Stimulated activated memory B cell treated with anti-CD40 and anti-IgM and Interleukin-4, amounts not matched to agents 10 μg/mL and 1 μg/mL and 100 μg/mL, for 72 hours (primary cell): ENCODE measurements at regions not wholly inside any gene's neighbourhood (a gene's known extent, or its start where the extent isn't known, plus 50 kb on each side); places are given as distances from the start of the nearest gene placed in this dataset.
A peak's percentile ranks its signal among the peaks of the same experiment; 100 is the strongest.

Experiments used
- ATAC-seq: fragments of 150-1000 bp; cut with Tn5 transposase; 2 replicates; pipeline ENCODE4 v1.10.0; 2021
- H3K27ac Mint-ChIP-seq: one replicate; pipeline ENCODE4 v1.8.0; 2022; ENCODE audit warnings: mild to moderate bottlenecking, mixed read lengths
- H3K27me3 Mint-ChIP-seq: one replicate; pipeline ENCODE4 v1.8.0; 2022; ENCODE audit warnings: mixed read lengths
- H3K36me3 Mint-ChIP-seq: one replicate; pipeline ENCODE4 v1.8.0; 2022; ENCODE audit warnings: mixed read lengths
- H3K4me1 Mint-ChIP-seq: one replicate; pipeline ENCODE4 v1.8.0; 2022; ENCODE audit warnings: mixed read lengths
- H3K4me3 Mint-ChIP-seq: one replicate; pipeline ENCODE4 v1.8.0; 2022; ENCODE audit warnings: mild to moderate bottlenecking, moderate library complexity, mixed read lengths
- H3K9me3 Mint-ChIP-seq: one replicate; pipeline ENCODE4 v1.8.0; 2022; ENCODE audit warnings: mixed read lengths

DNA sequence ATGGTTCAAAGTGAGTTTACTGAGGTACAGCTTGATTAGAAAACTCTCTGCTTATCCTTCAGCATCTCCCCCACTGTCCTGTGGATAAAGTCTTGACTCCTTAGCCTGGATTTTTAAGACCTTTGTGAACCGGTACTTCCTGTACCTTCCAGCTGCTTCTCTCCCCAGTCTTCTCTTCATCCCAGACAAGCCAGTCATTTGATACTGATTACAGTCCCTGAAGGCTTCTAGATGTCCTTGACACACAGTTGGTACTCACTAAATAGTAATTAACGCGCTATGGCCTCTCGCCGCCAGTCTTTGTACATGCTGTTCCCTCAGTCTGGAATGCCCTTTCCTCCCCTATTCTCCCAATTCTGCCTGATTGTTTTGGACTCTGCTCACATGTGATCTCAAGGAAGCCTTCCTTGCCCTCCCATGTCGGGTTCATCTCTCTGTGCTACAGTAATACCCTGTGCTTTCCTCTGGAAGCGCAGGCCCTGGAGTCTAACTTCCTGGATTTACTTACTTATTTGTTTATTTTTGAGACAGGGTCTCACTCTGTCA lies 50.6 kb upstream of the PTGR2 start:
- H3K4me1 Mint-ChIP-seq, result peaks cover 12% of the 10 kb centered on the region

DNA sequence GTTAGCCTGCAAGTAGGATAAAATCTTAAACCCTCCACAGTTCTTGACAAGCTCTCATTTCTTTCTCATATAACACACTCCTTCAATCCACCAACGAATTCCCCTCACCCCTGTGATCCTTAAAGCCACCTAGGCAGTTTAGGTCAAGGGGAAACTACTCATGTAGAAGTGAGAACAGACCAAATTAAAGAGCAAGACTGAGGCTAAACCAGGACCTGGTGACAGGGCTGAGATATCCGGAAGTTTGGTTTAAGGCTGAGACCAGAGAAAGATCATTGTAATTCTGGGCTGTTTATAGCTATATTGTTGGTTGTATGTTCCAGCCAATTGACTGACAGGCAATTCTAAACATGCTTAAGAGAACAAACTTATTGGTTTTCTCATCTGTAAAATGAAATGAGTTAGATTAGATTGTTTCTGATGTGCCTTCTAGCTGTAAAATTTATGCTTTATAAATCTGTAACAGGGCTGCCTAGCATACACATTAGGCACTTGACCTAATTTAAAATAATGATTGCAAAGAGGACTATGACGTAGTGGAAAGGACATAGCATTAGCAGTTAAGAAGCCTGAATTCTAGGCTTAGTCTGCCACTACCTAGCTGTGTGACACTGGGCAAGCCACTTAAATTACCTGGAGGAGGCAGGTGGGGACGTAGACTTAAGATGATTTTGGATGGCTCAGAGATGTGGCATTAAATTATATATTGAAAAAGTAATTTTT lies 53.9 kb upstream of the PTGR2 start:
- no peaks in the 10 kb centered on the region for H3K36me3 Mint-ChIP-seq
- H3K27me3 Mint-ChIP-seq, result no peaks in the 10 kb centered on the region
- peaks cover 12% of the 10 kb centered on the region for H3K4me1 Mint-ChIP-seq
- H3K9me3 Mint-ChIP-seq, result no peaks in the 10 kb centered on the region
- peak overlapping the region; percentile 74 for H3K27ac Mint-ChIP-seq
- peak; percentile 72 for ATAC-seq
- H3K4me3 Mint-ChIP-seq, result no peak overlapping the region

More for the DNA sequence above, 50.6 kb upstream of the PTGR2 start:
- H3K4me3 Mint-ChIP-seq, result no peak overlapping the region
- ATAC-seq, result no peak
- H3K27ac Mint-ChIP-seq, result no peak overlapping the region
- no peaks in the 10 kb centered on the region for H3K9me3 Mint-ChIP-seq
- H3K27me3 Mint-ChIP-seq, result no peaks in the 10 kb centered on the region
- H3K36me3 Mint-ChIP-seq, result no peaks in the 10 kb centered on the region

DNA sequence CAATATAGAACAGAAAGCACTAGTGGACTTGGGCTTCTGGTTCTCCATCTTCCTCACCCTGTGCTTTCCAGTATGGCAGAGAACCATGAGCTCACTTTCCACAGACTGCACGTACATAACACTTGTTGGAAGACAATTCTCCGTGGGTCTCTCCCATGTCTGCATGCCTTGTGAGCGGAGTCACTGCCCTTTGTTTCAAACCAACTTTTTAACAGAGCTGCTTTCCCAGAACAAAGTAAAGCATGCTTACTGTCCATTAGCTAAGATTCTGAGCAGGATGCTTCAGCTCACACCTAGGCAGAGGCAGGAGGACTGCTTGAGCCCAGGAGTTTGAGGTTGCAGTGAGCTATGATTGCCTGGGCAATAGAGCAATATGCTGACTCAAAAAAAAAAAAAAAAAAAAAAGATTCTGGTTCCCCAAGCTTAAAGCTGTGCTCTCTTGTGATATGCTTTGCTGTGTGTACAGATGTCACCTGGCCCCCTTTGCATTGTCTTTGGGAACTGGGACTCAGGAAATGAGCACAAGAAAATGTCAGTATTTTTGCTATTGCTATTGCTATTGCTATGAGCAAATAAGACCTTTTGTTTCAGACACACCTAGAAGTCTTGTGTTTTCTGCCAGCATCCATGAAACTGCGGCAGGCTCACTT lies 54.6 kb upstream of the PTGR2 start:
- Mint-ChIP-seq H3K27ac (peak overlapping the region; percentile 74), H3K36me3 (no peaks in the 10 kb centered on the region), H3K27me3 (no peaks in the 10 kb centered on the region), H3K4me1 (peaks cover 12% of the 10 kb centered on the region), H3K4me3 (no peak overlapping the region), H3K9me3 (no peaks in the 10 kb centered on the region)
- peak; percentile 82 for ATAC-seq

DNA sequence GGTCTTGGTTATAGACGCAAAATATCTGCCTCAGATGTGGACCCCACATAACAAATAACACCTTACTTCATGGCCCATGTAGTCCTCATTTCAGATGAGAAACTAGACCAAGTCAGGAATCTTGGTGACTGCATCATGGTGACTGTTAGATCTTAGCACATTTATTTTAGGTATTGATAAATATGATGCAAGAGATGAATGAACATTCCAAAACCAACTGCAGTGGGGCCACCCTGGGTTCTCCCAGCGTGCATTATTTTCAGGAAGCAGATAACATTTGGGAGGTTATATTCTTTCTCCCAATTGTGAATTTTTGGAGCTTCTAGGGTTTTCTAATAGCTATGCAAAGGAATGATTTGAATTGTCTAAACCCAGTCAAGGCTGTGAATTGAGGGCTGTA lies 55.2 kb upstream of the PTGR2 start:
- no peak overlapping the region for H3K4me3 Mint-ChIP-seq
- ATAC-seq, result no peak
- peak overlapping the region; percentile 74 for H3K27ac Mint-ChIP-seq
- H3K27me3 Mint-ChIP-seq, result no peaks in the 10 kb centered on the region
- H3K36me3 Mint-ChIP-seq, result no peaks in the 10 kb centered on the region
- peaks cover 12% of the 10 kb centered on the region for H3K4me1 Mint-ChIP-seq
- no peaks in the 10 kb centered on the region for H3K9me3 Mint-ChIP-seq

DNA sequence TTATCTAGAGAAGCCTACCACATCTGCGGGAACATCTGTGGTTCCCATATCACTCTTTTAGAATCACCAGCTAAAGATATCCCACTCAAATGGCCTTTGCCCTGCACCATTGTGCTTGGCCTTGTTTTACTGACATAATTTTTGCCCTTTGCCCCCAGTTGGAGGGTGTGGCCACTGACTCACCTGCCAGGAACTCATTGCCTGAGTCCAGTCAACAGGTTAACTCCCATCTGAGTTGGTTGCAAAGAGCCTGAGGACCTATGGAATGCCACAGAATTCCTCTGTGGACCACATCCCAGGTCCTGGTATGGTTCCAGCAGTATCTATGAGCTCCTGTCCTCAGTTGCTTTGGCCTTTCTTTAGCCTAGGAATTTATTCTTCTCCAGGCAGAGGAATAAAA lies 55.7 kb upstream of the PTGR2 start:
- ATAC-seq, result no peak
- no peak overlapping the region for H3K27ac Mint-ChIP-seq

DNA sequence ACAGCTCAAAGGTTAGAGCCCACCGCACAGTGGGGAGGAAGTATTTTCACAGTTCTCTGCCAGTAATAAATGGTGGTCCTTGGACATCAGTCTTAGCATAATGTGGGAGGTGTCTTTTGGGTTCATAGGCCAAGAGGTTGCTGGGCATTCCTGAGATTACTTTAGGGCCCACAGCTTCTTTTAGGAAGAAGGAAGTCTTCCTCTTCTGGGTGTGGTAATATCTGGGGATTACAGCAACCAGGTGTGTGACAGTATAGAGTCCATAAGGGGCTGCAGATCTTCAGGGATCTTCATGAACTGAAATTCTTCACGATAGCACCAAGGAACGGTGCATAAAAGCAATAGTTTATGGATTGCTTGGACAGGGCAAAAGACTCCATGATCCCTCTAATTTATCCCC lies 56.2 kb upstream of the PTGR2 start:
- Mint-ChIP-seq H3K4me3 (no peak overlapping the region), H3K4me1 (peaks cover 12% of the 10 kb centered on the region), H3K27me3 (no peaks in the 10 kb centered on the region), H3K36me3 (no peaks in the 10 kb centered on the region), H3K9me3 (no peaks in the 10 kb centered on the region), H3K27ac (no peak overlapping the region)
- ATAC-seq, result no peak

More for the DNA sequence above, 55.7 kb upstream of the PTGR2 start:
- Mint-ChIP-seq H3K4me3 (no peak overlapping the region), H3K4me1 (peaks cover 12% of the 10 kb centered on the region), H3K36me3 (no peaks in the 10 kb centered on the region), H3K27me3 (no peaks in the 10 kb centered on the region), H3K9me3 (no peaks in the 10 kb centered on the region)

DNA sequence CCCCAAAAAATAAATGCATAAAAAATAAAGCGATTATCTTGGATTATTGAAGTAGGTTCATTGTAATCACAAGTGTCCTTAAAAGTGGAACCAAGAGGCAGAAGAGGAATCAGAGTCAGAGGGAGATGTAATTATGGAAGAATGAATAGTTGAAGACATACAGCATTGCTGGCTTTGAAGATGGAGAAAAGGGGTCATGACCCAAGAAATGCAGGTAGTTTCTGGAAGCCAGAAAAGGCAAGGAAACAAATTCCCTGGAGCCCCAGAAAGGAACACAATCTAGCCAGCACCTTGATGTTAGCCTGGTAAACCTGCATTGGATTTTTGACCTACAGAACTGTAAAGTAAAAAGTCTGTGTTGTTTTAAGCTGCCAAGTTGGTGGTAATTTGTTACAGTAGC lies 57.5 kb upstream of the PTGR2 start:
- H3K9me3 Mint-ChIP-seq, result no peaks in the 10 kb centered on the region
- no peak overlapping the region for H3K27ac Mint-ChIP-seq
- H3K27me3 Mint-ChIP-seq, result no peaks in the 10 kb centered on the region
- no peak for ATAC-seq
- H3K36me3 Mint-ChIP-seq, result no peaks in the 10 kb centered on the region
- H3K4me3 Mint-ChIP-seq, result no peak overlapping the region
- H3K4me1 Mint-ChIP-seq, result peaks cover 21% of the 10 kb centered on the region

DNA sequence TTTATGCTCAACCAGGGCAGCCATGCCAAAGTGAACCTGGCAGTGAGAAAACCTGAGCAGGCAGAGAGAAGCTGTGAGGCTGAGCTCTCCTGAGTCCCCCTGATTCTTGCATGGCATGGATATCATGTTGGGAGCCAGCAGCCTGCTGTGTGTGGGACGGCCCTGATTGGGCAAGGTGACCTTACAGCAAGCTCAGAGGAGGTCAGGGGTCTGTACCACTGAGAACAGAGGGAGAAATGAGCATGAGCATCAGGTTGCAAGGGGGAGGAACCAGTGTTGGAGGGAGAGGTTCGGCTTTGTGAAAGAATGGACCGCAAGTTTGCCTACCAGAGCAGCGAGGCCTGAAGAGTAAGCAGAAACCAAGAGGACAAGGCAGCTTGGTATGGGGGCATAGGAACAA lies 59.1 kb upstream of the PTGR2 start:
- no peak overlapping the region for H3K4me3 Mint-ChIP-seq
- ATAC-seq, result no peak
- H3K36me3 Mint-ChIP-seq, result no peaks in the 10 kb centered on the region
- peaks cover 31% of the 10 kb centered on the region for H3K4me1 Mint-ChIP-seq
- H3K9me3 Mint-ChIP-seq, result no peaks in the 10 kb centered on the region
- no peak overlapping the region for H3K27ac Mint-ChIP-seq
- no peaks in the 10 kb centered on the region for H3K27me3 Mint-ChIP-seq

DNA sequence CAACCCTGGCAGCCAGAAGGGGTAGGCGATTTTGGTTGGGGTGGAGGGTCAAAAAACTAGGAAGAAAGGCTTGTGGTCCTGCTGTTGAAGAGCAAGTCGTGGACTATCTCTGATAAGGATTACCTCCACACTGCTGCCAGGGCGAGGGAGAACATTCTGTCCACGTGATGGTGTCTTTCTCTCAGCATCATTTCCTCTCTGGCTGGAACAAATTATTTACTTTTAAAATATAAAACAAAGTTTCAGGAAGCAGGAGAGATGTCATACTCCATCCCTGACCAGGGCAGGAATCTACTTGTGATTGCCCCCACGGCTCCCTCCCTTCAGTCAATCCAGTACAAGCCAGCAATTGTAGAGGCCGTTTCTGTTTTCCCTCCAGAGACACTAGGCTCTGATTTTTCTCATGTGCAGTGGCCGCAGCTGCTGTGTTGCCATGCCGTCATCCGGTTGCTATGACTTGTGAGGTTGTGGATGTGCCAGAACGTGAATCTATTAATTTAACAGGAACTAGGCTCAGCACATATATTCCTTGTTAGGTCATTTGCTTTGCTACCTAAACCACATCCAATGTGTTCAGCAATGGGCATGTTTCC lies 61.5 kb upstream of the PTGR2 start:
- no peak for ATAC-seq
- Mint-ChIP-seq H3K4me3 (no peak overlapping the region), H3K27ac (peak overlapping the region; percentile 89), H3K36me3 (no peaks in the 10 kb centered on the region), H3K9me3 (no peaks in the 10 kb centered on the region), H3K27me3 (no peaks in the 10 kb centered on the region), H3K4me1 (peaks cover 37% of the 10 kb centered on the region)

DNA sequence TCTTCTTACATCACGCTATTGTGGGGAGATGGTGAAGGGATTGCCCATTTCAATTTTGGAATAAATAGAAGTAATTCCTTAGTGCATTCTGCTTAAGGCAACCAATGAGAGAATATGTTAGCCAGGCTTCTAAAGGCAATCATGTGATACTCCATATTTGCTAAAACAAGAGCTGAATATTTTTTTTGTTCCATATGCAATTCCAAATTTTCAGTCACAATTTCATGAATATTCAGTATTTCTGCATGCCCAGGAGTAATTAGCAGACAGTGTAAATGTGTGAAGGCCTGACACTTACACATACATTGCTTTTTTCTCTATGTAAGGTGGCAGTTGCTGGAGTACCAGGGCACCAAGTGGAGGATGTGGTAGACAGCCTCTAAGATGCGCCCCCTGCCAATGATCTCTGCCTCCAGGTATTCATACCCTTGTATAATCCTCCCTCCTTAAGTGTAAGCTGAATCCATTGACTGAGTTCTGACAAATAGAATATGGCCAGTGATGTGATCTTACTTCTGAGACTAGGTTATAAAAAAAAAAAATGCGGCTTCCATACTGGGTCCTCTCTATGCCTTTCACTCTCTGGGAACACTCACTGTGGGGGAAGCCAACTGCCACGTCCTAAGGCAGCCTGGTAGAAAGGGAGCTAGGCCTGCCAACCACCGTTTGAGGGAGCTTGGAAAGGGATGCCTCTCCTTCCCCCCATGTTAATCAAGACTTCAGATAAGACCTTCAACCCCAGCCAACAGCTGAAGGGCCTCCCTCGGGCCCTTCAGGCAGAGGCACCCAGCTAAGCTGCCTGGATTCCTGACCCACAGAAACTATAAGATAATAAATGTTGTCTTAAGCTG lies 62.7 kb upstream of the PTGR2 start:
- no peaks in the 10 kb centered on the region for H3K9me3 Mint-ChIP-seq
- no peak overlapping the region for H3K4me3 Mint-ChIP-seq

DNA sequence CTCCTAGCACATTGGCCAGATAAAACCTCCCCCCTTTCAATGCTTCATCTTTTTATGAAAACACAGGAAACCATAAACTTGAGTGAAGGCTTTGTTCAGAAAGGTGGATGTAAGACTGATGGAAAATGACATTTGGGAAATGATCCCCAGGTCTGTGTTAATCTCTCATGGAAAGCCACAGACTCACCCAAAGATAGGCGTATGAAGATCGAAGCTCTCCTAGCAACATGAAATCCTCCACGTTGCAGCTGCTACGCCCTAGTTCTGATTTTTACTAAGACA lies 63.4 kb upstream of the PTGR2 start:
- H3K4me1 Mint-ChIP-seq, result peaks cover 55% of the 10 kb centered on the region
- peaks cover 1% of the 10 kb centered on the region for H3K36me3 Mint-ChIP-seq
- H3K4me3 Mint-ChIP-seq, result peak overlapping the region; percentile 93
- no peaks in the 10 kb centered on the region for H3K27me3 Mint-ChIP-seq
- H3K27ac Mint-ChIP-seq, result peak overlapping the region; percentile 89
- ATAC-seq, result no peak
- no peaks in the 10 kb centered on the region for H3K9me3 Mint-ChIP-seq

More for the DNA sequence above, 62.7 kb upstream of the PTGR2 start:
- H3K4me1 Mint-ChIP-seq, result peaks cover 48% of the 10 kb centered on the region
- no peaks in the 10 kb centered on the region for H3K27me3 Mint-ChIP-seq
- H3K36me3 Mint-ChIP-seq, result no peaks in the 10 kb centered on the region
- no peak for ATAC-seq
- peak overlapping the region; percentile 89 for H3K27ac Mint-ChIP-seq

DNA sequence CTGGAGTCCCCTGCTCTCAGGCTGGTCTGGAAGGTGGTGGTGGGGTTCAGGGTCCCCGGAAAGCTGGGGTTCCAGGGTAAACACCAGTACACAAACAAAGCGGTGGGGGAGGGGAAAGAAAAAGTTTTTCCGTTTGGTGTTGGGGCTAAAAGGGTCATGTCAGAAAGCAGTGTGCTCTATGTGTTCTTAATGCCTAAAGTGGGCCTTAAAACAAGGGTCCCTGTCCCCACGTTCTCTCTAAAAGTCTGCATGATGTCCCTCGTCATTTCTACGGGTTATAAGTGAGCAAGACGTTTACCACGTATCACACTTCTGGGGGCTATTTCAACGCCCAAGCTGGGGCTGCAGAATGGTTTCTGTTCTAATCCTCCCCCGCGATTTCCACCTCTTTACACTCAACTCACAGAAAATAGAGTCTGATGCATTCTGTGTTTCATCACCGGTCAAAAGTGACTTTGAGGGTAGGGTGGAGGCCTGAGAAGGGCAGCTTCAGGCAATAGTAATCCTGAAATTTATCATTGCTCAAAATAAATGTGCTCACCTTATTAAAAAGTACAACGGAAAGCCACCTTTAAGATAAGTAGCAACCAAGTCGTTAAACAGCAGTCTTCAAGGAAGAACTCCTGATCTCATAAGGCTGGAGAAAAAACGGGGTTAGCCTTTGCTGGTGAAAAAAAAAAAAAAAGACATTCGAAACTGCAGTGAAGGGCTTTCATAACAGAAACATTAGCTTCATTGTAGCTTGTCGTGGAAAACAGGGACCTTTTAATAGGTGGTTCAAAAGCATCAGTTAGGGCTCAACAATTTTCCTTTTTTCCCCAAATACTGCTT lies 63.9 kb upstream of the PTGR2 start:
- H3K36me3 Mint-ChIP-seq, result peaks cover 6% of the 10 kb centered on the region
- peak overlapping the region; percentile 93 for H3K4me3 Mint-ChIP-seq
- peaks cover 61% of the 10 kb centered on the region for H3K4me1 Mint-ChIP-seq
- ATAC-seq, result peak; percentile 56
- no peaks in the 10 kb centered on the region for H3K27me3 Mint-ChIP-seq
- no peaks in the 10 kb centered on the region for H3K9me3 Mint-ChIP-seq
- H3K27ac Mint-ChIP-seq, result peak overlapping the region; percentile 89

DNA sequence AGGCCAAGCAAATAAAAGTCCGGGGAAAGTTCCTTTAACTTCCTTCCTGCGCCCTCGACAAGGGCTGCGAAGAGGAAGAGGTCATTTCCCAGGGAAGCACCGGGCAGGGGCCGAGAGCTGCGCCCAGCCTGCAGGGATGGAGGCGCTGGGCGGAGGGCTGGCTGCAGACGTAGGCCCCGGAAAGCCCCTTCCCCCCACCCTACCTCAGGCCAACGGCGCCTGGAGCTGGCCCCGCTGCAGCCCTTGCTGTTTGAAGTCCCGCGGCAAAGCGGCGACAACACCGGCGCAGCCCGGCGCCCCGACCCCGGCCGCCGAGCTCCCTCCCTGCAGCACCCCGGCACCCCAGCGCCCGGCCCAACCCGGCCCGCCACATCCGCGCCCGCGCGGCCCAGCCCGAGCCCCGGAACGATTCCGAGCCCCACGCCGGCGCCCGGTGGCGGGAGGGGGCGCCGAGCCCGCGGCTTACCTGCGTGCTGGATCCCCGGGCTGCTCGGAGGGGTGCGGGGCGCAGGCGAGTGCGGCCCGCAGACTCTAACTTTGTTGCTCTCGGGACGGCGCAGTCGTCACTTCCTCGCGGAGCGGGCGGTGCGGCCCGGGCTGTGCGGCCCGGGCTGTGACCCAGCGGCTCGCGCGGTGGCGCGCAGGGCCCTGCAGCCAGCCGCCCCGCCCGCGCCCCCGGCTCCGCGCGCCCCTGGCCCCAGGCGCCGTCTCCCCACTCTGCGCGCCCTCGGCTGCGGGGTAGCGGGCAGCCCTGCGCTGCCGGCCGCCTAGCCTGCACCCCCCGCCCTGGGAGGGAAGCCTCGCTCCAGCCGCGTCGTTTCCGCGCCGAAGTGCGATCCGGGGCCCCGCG lies 64.8 kb upstream of the PTGR2 start:
- no peaks in the 10 kb centered on the region for H3K27me3 Mint-ChIP-seq
- ATAC-seq, result peak; percentile 83
- H3K4me1 Mint-ChIP-seq, result peaks cover 65% of the 10 kb centered on the region

More for the DNA sequence above, 64.8 kb upstream of the PTGR2 start:
- peak overlapping the region; percentile 93 for H3K4me3 Mint-ChIP-seq
- no peaks in the 10 kb centered on the region for H3K9me3 Mint-ChIP-seq
- peak overlapping the region; percentile 89 for H3K27ac Mint-ChIP-seq
- H3K36me3 Mint-ChIP-seq, result peaks cover 6% of the 10 kb centered on the region
